ENCODE measurements at regions not wholly inside any gene's neighbourhood (a gene's known extent, or its start where the extent isn't known, plus 50 kb on each side); places are given as distances from the start of the nearest gene placed in this dataset.

DNA sequence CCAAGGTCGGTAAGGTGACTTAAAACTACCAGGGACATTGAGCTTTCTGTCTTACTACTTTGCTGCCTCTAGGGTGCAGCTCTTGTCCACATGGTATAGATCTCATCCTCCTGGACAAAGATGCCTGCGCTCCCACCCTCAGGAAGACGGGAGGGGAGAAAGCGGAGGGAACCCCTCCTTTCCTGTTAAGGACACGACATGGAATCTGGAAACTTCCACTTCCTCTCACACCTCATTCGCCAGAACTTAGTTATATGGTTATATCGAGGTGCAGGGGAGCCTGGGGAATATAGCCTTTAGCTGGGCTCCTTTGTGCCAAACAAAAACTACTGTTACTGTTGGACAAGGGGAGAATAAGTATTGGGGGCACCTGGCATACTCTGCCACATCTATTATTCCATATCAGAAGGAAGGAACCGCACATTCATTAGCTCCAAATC is 224.3 kb upstream of the TSHZ2 start:
- TF ChIP-seq, protein P1, sequence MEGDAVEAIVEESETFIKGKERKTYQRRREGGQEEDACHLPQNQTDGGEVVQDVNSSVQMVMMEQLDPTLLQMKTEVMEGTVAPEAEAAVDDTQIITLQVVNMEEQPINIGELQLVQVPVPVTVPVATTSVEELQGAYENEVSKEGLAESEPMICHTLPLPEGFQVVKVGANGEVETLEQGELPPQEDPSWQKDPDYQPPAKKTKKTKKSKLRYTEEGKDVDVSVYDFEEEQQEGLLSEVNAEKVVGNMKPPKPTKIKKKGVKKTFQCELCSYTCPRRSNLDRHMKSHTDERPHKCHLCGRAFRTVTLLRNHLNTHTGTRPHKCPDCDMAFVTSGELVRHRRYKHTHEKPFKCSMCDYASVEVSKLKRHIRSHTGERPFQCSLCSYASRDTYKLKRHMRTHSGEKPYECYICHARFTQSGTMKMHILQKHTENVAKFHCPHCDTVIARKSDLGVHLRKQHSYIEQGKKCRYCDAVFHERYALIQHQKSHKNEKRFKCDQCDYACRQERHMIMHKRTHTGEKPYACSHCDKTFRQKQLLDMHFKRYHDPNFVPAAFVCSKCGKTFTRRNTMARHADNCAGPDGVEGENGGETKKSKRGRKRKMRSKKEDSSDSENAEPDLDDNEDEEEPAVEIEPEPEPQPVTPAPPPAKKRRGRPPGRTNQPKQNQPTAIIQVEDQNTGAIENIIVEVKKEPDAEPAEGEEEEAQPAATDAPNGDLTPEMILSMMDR (IDR thresholded peaks at IDR 0.05 in 8 of 11, conservative IDR thresholded peaks at IDR 0.05 in 3 of 11) = no peak
- TF ChIP-seq POLR2A (IDR thresholded peaks at IDR 0.05) (no peak), POLR2AphosphoS5 (IDR thresholded peaks at IDR 0.05) (no peak)

Data from spleen (tissue), 7 donors.